Transverse colon (tissue), 4 donors: ENCODE measurements at regions not wholly inside any gene's neighbourhood (a gene's known extent, or its start where the extent isn't known, plus 50 kb on each side); places are given as distances from the start of the nearest gene placed in this dataset.

ENCODE experiments used
- EP300 ChIP-seq: sonication (generic); formaldehyde crosslinking; IDR thresholded peaks from one replicate; pipeline ENCODE4 v1.6.1; 2017; ENCODE audit warnings: antibody characterized with exemption, low read depth
- POLR2AphosphoS5 ChIP-seq, 3 donors: sonication (generic); formaldehyde crosslinking; IDR thresholded peaks; one replicate each; pipeline ENCODE4 v1.6.1; 2016; ENCODE audit warnings: antibody characterized with exemption in 3 of 3
- TF ChIP-seq, protein P1 (sequence below), 5 experiments: fragments of 200-600 bp in 3 of 5; fragments of 450-650 bp in 2 of 5; sonication (generic) in 3 of 5; IDR thresholded peaks; 1 replicate in 2 of 5; 2 replicates in 3 of 5; pipeline ENCODE4 v1.5.1; 2016 to 2017; ENCODE audit warnings: antibody characterized with exemption in 5 of 5, inconsistent platforms in 3 of 5, mild to moderate bottlenecking in 2 of 5, moderate library complexity in 1 of 5

GRCh38 chr12:88707800-88708199 is 127.5 kb upstream of the KITLG start:
- TF ChIP-seq, protein P1, sequence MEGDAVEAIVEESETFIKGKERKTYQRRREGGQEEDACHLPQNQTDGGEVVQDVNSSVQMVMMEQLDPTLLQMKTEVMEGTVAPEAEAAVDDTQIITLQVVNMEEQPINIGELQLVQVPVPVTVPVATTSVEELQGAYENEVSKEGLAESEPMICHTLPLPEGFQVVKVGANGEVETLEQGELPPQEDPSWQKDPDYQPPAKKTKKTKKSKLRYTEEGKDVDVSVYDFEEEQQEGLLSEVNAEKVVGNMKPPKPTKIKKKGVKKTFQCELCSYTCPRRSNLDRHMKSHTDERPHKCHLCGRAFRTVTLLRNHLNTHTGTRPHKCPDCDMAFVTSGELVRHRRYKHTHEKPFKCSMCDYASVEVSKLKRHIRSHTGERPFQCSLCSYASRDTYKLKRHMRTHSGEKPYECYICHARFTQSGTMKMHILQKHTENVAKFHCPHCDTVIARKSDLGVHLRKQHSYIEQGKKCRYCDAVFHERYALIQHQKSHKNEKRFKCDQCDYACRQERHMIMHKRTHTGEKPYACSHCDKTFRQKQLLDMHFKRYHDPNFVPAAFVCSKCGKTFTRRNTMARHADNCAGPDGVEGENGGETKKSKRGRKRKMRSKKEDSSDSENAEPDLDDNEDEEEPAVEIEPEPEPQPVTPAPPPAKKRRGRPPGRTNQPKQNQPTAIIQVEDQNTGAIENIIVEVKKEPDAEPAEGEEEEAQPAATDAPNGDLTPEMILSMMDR (IDR thresholded peaks at IDR 0.05), result no peak
- no peak for TF ChIP-seq EP300
- no peak for TF ChIP-seq POLR2AphosphoS5 (IDR thresholded peaks at IDR 0.05)
